ENCODE measurements at regions not wholly inside any gene's neighbourhood (a gene's known extent, or its start where the extent isn't known, plus 50 kb on each side); places are given as distances from the start of the nearest gene placed in this dataset.
A peak's percentile ranks its signal among the peaks of the same experiment; 100 is the strongest.

DNA sequence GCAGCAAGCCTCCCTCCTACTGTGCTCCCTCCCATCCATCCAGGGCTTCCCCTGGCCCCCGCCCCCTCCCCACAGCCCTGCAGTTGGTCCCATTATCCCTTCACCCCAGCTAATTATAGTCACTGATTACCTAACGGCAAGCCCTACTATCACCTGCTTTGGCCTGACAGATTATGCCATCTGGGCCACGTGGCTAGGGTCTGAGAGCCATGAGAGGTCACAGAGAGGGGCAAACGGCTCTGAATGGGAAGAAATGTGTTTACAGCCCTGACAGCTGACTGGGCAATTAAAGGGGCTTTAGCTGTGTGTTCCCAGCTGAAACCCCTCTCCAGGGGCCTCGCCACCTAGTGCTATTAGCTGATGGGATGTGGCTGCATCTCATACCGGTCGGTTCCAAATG is 134.4 kb upstream of the CPEB2 start:
- peaks cover 22% of the 10 kb centered on the region for H3K27me3 Mint-ChIP-seq (ENCODE audit: low read depth)
- no peak overlapping the region for H3K4me3 Mint-ChIP-seq (ENCODE audit: unreplicated experiment)
- TF ChIP-seq CTCF (IDR thresholded peaks at IDR 0.05) = no peak
- H3K27ac Mint-ChIP-seq (ENCODE audit: unreplicated experiment) = no peak overlapping the region
- DNase-seq (ENCODE audit: low spot score) = no peak
- H3K9me3 Mint-ChIP-seq (ENCODE audit: low read depth) = no peaks in the 10 kb centered on the region
- H3K36me3 Mint-ChIP-seq (ENCODE audit: low read depth) = no peaks in the 10 kb centered on the region
- no peaks in the 10 kb centered on the region for H3K4me1 Mint-ChIP-seq (ENCODE audit: low read depth)

GRCh38 chr4:14868426-14869395 is 133.6 kb upstream of the CPEB2 start:
- no peak overlapping the region for H3K27ac Mint-ChIP-seq (ENCODE audit: unreplicated experiment)
- no peaks in the 10 kb centered on the region for H3K4me1 Mint-ChIP-seq (ENCODE audit: low read depth)
- H3K27me3 Mint-ChIP-seq (ENCODE audit: low read depth) = peaks cover 30% of the 10 kb centered on the region
- H3K9me3 Mint-ChIP-seq (ENCODE audit: low read depth) = no peaks in the 10 kb centered on the region
- no peak for TF ChIP-seq CTCF (IDR thresholded peaks at IDR 0.05)
- no peaks in the 10 kb centered on the region for H3K36me3 Mint-ChIP-seq (ENCODE audit: low read depth)
- DNase-seq (ENCODE audit: low spot score) = no peak
- no peak overlapping the region for H3K4me3 Mint-ChIP-seq (ENCODE audit: unreplicated experiment)

GRCh38 chr4:14871676-14872430 is 130.4 kb upstream of the CPEB2 start:
- no peaks in the 10 kb centered on the region for H3K9me3 Mint-ChIP-seq (ENCODE audit: low read depth)
- no peaks in the 10 kb centered on the region for H3K36me3 Mint-ChIP-seq (ENCODE audit: low read depth)
- H3K27me3 Mint-ChIP-seq (ENCODE audit: low read depth) = peaks cover 30% of the 10 kb centered on the region
- no peak overlapping the region for H3K4me3 Mint-ChIP-seq (ENCODE audit: unreplicated experiment)
- H3K4me1 Mint-ChIP-seq (ENCODE audit: low read depth) = no peaks in the 10 kb centered on the region
- H3K27ac Mint-ChIP-seq (ENCODE audit: unreplicated experiment) = no peak overlapping the region
- peak; percentile 37 for TF ChIP-seq CTCF (IDR thresholded peaks at IDR 0.05)
- DNase-seq (ENCODE audit: low spot score) = no peak

GRCh38 chr4:14874990-14875389 is 127.3 kb upstream of the CPEB2 start:
- Mint-ChIP-seq H3K27me3 (ENCODE audit: low read depth) (peaks cover 14% of the 10 kb centered on the region), H3K36me3 (ENCODE audit: low read depth) (no peaks in the 10 kb centered on the region), H3K27ac (ENCODE audit: unreplicated experiment) (no peak overlapping the region), H3K9me3 (ENCODE audit: low read depth) (no peaks in the 10 kb centered on the region), H3K4me1 (ENCODE audit: low read depth) (no peaks in the 10 kb centered on the region), H3K4me3 (ENCODE audit: unreplicated experiment) (no peak overlapping the region)
- TF ChIP-seq CTCF (IDR thresholded peaks at IDR 0.05) = no peak
- DNase-seq (ENCODE audit: low spot score) = no peak

Data from chondrocyte (in vitro differentiated cells).